ENCODE measurements at regions not wholly inside any gene's neighbourhood (a gene's known extent, or its start where the extent isn't known, plus 50 kb on each side); places are given as distances from the start of the nearest gene placed in this dataset.

DNA sequence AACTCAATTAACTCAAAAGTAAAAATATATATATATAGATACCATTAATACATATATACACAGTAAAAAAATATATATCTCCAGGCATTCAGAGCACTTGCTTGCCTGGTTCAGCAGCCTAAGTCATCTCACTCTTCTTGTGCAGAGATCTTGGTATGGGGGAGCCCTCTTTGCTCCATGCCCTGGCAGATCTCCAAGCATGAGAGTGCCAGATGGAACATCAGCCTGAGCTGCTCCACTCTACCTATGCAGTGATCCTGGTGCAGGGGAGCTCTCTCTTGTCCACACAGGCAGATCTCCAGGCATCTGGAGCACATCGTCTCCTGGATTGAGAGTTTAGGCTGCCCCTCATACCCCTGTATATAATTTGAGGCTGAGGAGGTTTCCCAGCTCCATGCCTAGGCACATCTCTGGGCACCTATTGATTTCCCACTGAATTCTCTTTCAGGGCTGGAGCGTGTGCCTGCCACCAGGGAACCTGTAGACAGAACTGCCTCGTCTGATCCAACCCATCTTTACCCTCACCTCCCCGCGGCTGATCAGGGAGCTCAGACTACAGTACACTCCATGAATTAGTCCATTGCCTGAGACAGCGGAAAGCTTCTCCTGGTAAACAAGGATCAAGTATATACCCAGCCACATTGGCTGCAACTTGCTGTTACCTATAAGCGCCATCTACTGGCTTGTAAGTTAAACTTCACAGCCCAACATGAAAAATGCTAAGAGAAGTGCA is 342.4 kb upstream of the GRIA1 start:
- DNase-seq, result peak; percentile 88

- no peak for DNase-seq
Observed at GRCh38 chr5:153148624-153148976, 341.9 kb upstream of the GRIA1 start.

DNA sequence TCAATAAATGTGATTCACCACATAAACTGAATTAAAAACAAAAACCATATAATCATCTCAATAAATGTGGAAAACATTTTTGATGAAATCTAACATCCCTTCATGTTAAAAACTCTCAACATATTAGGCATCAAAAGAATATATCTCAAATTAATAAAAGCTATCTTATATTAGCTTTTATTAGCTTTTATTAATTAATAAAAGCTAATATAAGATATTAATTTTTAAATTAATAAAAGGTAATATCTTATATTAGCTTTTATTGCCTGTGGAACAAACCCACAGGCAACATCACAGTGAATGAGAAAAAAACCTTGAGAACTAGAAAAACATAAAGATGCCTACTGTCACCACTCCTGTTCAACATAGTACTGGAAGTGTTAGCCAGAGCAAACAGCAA is 338.9 kb upstream of the GRIA1 start:
- no peak for DNase-seq

DNA sequence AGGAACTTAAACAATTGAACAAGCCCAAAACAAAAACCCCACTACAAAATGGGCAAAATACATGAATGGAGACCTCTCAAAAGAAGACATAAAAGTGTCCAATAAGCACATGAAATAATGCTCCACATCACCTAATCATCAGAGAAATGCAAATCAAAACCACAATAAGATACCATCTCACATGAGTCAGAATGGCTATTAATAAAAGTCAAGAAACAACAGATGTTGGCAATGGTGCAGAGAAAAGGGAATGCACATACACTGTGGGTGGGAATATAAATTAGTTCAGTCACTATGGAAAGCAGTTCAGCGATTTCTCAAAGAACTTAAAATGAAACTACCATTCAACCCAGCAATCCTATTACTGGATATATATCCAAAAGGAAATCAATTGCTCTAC is 337.4 kb upstream of the GRIA1 start:
- DNase-seq, result no peak

- no peak for DNase-seq
Observed at GRCh38 chr5:153157156-153157555, 333.3 kb upstream of the GRIA1 start.

DNA sequence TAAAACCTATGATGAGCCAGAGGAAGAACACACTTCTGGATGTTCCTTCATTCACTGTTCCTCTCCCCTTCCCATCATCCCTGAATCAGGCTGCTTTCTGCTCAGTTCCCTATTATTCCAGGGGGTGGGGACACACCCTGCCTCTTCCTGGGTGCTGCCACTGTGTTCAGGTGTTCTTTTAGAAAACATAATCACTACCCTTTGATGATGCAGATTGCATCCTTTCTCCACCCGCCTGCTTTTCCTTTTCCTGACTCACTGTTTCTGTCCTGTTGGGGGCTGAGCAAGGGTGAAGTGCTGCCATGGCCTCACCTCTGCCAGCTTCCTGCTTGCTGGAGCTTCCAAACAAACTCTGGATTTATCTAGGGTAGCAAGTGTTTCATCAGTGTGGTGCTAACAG is 331.9 kb upstream of the GRIA1 start:
- no peak for DNase-seq

DNA sequence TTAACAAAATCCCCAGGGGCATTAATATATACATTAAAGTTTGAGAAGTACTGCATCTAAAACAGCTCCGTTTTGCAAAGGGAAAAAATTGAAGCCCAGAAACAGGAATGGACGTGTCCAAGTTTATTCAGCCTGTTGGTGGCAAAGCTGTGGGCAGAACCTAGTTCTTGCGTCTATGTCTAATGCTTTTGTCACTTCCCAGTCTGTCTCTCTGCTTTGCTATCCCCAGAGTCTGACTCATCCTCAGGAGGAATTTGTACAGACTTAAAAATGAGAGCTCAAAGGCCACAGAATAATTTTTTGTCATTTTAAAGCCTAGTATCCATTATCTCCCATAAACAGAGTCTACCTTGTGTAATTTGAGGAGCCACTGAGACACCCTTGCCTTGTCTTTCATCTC is 330.9 kb upstream of the GRIA1 start:
- no peak for DNase-seq

DNA sequence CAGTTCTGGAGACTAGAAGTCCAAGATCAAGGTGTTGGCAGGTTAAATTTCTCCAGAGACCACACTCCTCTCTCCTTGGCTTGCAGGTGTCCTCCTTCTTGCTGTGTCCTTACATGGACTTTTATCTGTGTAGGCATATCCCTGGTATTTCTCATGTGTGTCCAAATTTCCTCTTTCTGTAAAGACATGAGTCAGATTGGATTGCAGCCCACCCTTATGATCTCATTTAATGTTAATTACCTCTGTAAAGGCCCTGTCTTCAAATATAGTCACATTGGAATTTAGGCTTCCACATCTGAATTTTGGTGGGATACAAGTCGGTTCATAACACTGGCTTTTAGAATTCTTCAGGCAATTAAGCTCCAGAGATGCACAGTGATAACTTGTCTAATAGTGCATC is 322.2 kb upstream of the GRIA1 start:
- DNase-seq, result no peak

DNA sequence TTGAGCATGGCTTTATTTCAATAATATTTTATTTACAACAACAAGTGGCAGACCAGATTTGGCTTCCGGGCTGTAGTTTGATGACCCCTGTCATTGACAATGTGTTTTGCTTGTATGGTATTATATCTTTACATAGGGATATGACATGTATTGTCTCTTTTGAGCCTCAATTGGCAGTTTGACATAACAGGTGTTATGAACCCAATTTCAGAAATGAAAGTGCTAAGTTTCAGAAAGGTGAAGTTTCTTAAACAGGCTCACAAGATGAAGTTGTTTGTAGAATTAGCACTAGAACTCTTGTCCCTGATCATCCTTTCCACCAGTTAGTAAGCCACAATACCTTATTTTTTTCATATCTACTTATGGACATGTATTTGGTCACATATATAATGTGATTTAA is 303.0 kb upstream of the GRIA1 start:
- no peak for DNase-seq

GRCh38 chr5:153206361-153206760 is 284.1 kb upstream of the GRIA1 start:
- DNase-seq, result no peak

DNA sequence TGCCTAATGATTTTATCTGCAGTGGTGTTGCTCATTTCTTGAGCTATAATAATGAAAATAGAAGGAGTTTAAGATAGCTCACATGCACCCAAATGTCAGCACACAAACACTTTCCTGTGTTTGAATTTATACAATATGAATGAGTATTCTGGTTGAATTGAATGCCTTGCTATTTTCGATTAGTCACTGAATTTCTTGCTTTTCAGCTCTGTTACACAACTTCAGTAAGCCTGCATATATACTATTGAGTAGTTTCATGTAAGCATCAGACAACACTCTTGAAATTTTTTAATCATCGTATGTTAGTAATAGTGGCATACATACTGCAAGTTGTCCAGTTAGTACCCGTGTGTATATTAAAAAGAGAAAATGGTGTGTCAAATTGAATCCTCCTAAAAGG is 281.5 kb upstream of the GRIA1 start:
- no peak for DNase-seq

GRCh38 chr5:153209687-153210086 is 280.8 kb upstream of the GRIA1 start:
- DNase-seq, result no peak

DNA sequence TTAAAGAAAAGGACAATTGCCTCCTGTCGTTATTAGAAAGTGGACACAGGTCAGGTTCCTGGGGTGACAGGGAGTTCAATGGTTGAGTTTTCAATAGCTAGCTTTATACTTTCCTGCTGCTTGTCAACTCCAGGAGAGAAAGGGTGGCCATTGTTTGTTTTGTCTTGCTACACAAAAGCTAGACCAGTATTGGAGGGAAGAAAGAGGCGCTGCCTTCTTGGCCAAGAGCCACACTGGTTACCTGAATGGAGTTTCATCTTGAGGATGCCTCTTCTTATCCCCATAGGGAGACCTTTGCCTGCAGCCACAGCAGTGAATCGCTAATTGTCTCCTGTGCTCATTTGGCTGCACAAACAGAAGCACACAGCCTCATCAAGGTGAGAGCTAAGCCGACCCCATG is 279.4 kb upstream of the GRIA1 start:
- no peak for DNase-seq

DNA sequence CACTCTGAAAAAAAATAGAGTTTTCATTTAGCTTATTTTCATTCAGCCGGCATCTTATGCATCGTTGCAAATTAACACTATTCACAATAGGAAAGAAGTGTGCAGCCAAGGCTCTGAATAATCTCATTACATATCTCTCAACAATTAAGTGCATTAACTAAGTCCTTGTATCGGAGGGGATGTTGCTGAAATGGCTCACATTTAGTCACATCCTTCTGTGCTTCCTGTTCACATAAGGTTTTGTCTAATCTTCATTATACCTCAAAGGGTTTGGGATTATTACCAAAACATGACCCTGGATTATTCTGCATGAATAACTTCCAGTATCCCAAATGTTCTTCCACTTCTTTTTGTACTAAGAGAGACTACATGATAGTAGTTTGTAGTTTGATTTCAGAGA is 278.0 kb upstream of the GRIA1 start:
- no peak for DNase-seq

GRCh38 chr5:153222936-153223335 is 267.5 kb upstream of the GRIA1 start:
- DNase-seq, result no peak

DNA sequence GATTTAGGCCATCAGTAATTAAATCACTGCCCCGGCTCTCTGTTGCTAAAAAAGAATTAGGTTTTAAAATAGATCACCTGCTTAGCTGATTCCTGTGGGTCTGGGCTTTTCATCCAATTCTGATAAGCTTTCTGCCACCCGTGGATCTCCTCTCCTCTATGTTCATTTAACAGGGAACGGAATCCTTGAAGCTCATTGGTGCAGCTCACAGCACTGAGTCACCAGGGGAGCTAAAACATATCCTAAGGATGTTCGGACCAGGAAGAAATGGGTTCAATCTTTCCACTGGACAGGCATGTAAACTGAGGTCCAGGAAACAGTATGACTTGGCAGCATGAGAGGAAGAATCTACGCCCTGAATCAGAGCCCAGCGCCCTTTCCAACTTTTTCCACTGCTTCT is 267.1 kb upstream of the GRIA1 start:
- no peak for DNase-seq

DNA sequence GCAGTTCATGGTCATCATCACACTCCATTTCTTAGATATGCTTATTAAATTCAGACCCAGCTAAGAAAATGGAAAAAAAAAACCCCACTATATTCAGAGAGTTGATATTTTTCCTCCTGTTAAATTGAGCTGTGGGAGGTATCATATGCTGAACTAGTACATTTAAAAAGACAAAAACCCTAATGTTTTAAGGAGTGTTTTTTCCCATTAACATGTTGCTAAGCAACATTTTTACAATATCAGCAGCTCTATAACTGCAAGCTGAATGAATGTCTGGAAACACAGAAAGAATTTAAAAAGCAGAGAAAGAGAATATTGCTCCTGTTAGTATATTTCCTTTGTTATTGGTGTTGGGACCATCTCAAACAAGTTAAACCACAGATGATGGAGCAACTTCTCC is 265.8 kb upstream of the GRIA1 start:
- no peak for DNase-seq

- DNase-seq, result no peak
Observed at GRCh38 chr5:153233933-153234332, 256.5 kb upstream of the GRIA1 start.

GRCh38 chr5:153236319-153236718 is 254.2 kb upstream of the GRIA1 start:
- no peak for DNase-seq

GRCh38 chr5:153237671-153238332 is 252.7 kb upstream of the GRIA1 start:
- DNase-seq, result no peak

GRCh38 chr5:153257381-153257780 is 233.1 kb upstream of the GRIA1 start:
- no peak for DNase-seq

GRCh38 chr5:153258469-153258868 is 232.0 kb upstream of the GRIA1 start:
- no peak for DNase-seq

GRCh38 chr5:153267506-153267905 is 223.0 kb upstream of the GRIA1 start:
- no peak for DNase-seq

DNA sequence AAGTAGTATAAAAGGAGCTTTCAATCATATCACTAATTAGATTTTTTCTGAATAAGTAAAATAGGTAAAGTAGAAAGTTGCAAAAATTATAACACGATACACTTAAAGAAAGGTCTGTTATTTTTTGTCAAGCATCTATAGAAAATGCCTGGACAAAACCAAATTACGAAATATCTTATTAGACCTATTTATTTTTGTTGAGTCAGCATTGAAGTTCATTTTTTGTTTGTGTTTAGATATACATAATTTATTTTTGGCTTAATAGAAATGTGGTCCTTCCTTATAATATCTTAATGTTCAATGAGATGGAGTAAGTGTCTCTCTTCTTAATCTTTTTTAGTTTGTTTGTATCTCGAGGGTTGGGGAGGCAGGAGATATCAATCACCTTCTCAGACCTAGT is 214.8 kb upstream of the GRIA1 start:
- DNase-seq, result no peak

DNA sequence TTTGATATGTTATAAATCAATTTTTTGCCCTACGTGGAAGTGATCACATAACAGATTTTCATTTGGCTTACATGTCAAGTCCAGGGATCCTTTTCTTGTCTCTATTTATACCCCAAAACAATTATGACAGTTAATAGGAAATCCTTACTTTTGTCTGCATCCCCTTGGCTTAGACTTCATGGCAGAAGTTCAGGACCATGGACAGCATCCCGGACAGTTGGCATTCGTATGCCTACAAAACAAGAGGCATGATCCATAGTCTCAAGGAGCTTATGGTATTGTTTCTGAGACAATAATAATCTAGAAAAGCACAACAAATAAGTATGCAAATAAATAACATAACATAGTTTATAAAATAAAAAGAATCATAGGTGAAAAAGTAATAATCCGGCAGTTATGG is 214.3 kb upstream of the GRIA1 start:
- no peak for DNase-seq

Measured in NCI-H2081 treated with DMSO at 0.1 percent for 48 hours (cell line).